AG04450 (cell line): ENCODE measurements at regions not wholly inside any gene's neighbourhood (a gene's known extent, or its start where the extent isn't known, plus 50 kb on each side); places are given as distances from the start of the nearest gene placed in this dataset.

Source experiments
- CTCF ChIA-PET: fragments of 300-600, 350-600 bp; formaldehyde crosslinking; extraction: SDS; loops from one replicate; lab custom pipeline; 2022; ENCODE audit warnings: antibody characterized with exemption, inconsistent platforms; lab: Charles Lee
- POLR2A ChIA-PET: fragments of 350-600 bp; formaldehyde crosslinking; extraction: SDS; loops from one replicate; lab custom pipeline; 2021; ENCODE audit warnings: antibody characterized with exemption, inconsistent platforms; lab: Yijun Ruan, JAX
- DNase-seq: peaks from one replicate; pipeline ENCODE4 v3.0.0-alpha.2; 2011; ENCODE audit warnings: low read depth, low spot score
- H3K27ac ChIP-seq: one replicate; pipeline ENCODE4 v1.5.1; 2012; ENCODE audit warnings: low read depth, low read length, control low read depth
- H3K27me3 ChIP-seq: one replicate; pipeline ENCODE4 v1.6.0; 2012; ENCODE audit warnings: low read length; ENCODE audit not compliant: control insufficient read depth, insufficient read depth
- H3K4me3 ChIP-seq: 2 replicates; pipeline ENCODE4 v1.5.1; 2011; ENCODE audit warnings: mild to moderate bottlenecking, low read depth, low read length, control low read depth
- H3K9me3 ChIP-seq: 2 replicates; pipeline ENCODE4 v1.5.1; 2012; ENCODE audit warnings: low read length; ENCODE audit not compliant: control insufficient read depth, insufficient read depth
- CTCF ChIP-seq: IDR thresholded peaks from 2 replicates; pipeline ENCODE4 v1.5.1; 2011; ENCODE audit warnings: low read depth, low read length, control low read depth, inconsistent platforms

DNA sequence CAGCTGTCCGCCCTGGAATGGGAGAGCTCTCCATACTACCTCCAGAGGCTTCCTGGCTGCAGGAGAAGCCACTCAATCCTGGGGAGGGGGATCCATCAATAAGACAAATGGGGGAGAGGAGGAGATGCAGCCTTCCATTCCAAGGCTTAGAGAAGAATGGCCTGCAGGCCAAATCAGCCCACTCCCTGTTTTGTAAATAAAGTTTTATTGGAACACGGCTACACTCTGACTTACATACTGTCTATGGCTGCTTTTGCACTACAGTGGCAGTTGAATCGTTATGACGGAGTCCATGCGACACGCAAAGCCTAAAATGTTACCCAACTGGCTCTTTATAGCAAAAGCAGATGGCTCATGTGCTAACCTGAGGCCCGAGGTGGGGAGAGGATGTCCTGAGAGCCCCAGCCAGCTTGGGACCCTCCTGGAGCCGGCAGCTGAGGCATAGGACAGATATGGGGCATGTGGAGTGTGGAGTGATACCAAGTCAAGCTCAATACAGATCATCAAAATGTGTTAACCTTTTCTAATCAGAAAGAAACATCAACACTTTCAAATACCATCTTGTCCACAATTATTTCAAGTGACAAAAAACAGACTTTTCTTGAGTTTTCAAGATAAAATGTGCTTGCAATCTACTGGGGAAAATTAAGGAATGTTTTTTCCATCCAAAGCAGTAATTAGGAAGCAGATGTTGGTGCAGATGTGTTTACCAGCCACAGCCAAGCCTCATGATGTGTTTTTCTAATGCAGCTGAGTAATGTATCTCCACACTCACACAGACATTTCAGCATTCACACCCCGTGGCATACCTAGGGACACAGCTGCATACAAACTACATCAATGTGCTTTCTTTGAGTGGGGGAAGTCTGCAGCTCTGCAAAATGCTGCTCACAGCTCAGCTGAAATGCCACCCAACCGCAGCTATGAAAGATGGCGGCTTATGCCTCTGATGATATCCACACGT lies 181.6 kb downstream of the SHANK2 start:
- DNase-seq = no peak
- no peaks in the 10 kb centered on the region for H3K27me3 ChIP-seq
- no peak overlapping the region for H3K4me3 ChIP-seq
- peaks cover 58% of the 10 kb centered on the region for H3K9me3 ChIP-seq
- POLR2A ChIA-PET = no interaction called here
- CTCF ChIA-PET = no interaction called here
- H3K27ac ChIP-seq = no peak overlapping the region
- TF ChIP-seq CTCF = no peak

DNA sequence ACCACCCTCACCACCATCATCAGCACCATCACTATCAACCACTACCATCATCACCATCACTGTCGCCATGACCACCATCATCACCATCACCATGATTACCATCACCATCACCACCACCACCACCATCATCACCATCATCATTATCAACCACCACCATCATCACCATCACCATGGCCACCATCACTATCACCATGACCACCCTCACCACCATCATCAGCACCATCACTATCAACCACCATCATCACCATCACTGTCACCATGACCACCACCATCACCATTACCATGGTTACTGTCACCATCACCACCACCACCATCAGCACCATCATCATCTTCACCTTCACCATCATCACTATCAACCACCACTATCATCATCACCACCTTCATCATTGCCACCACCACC lies 183.4 kb downstream of the SHANK2 start:
- H3K27ac ChIP-seq = no peak overlapping the region
- ChIA-PET POLR2A (no interaction called here), CTCF (no interaction called here)
- no peak for TF ChIP-seq CTCF
- H3K9me3 ChIP-seq = peaks cover 56% of the 10 kb centered on the region
- no peak overlapping the region for H3K4me3 ChIP-seq
- DNase-seq = no peak
- H3K27me3 ChIP-seq = no peaks in the 10 kb centered on the region

- H3K4me3 ChIP-seq = no peak overlapping the region
- peaks cover 52% of the 10 kb centered on the region for H3K9me3 ChIP-seq
- CTCF ChIA-PET = no interaction called here
- TF ChIP-seq CTCF = no peak
- no peak overlapping the region for H3K27ac ChIP-seq
- H3K27me3 ChIP-seq = no peaks in the 10 kb centered on the region
- DNase-seq = no peak
- POLR2A ChIA-PET = no interaction called here
Observed at GRCh38 chr11:71067753-71068152, 184.6 kb downstream of the SHANK2 start.

GRCh38 chr11:71066311-71066710 lies 186.1 kb downstream of the SHANK2 start:
- no peak overlapping the region for H3K4me3 ChIP-seq
- peaks cover 57% of the 10 kb centered on the region for H3K9me3 ChIP-seq
- TF ChIP-seq CTCF = no peak
- no peak overlapping the region for H3K27ac ChIP-seq
- ChIA-PET POLR2A (no interaction called here), CTCF (no interaction called here)
- H3K27me3 ChIP-seq = no peaks in the 10 kb centered on the region
- no peak for DNase-seq

DNA sequence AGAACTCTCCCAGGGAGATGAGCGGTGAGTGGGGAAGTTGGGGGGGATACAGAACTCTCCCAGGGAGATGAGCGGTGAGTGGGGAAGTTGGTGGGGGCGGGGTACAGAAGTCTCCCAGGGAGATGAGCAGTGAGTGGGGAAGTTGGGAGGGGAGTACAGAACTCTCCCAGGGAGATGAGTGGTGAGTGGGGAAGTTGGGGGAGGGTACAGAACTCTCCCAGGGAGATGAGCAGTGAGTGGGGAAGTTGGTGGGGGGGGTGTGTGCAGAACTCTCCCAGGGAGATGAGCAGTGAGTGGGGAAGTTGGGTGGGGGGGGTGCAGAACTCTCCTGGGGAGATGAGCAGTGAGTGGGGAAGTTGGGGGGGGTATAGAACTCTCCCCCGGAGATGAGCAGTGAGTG lies 186.5 kb downstream of the SHANK2 start:
- H3K27me3 ChIP-seq = no peaks in the 10 kb centered on the region
- TF ChIP-seq CTCF = no peak
- ChIA-PET CTCF (no interaction called here), POLR2A (no interaction called here)
- no peak overlapping the region for H3K4me3 ChIP-seq
- no peak overlapping the region for H3K27ac ChIP-seq
- DNase-seq = no peak
- peaks cover 57% of the 10 kb centered on the region for H3K9me3 ChIP-seq
